Astrocyte of the cerebellum (primary cell): ENCODE measurements at regions not wholly inside any gene's neighbourhood (a gene's known extent, or its start where the extent isn't known, plus 50 kb on each side); places are given as distances from the start of the nearest gene placed in this dataset.

Experiments used
- DNase-seq: peaks from one replicate; pipeline ENCODE4 v3.0.0-alpha.2; 2011; ENCODE audit warnings: low read depth
- H3K4me3 ChIP-seq: 2 replicates; pipeline ENCODE4 v1.5.1; 2011; ENCODE audit warnings: mild to moderate bottlenecking, low read depth, low read length, moderate library complexity
- CTCF ChIP-seq: IDR thresholded peaks from 2 replicates; pipeline ENCODE4 v1.5.1; 2012; ENCODE audit warnings: low read length, low read depth, moderate library complexity, mild to moderate bottlenecking; ENCODE audit errors: missing control alignments
- in situ Hi-C: cut with HindIII; loops from 2 replicates; pipeline ENCODE4 v1.10.0; 2017; ENCODE audit warnings: low sequenced_read_pairs

- no peak for TF ChIP-seq CTCF
- no peak overlapping the region for H3K4me3 ChIP-seq
- DNase-seq, result no peak
- in situ Hi-C loops, result no loop called here
Observed at GRCh38 chr9:8088477-8088876, 288.9 kb upstream of the DMAC1 start.

- H3K4me3 ChIP-seq, result no peak overlapping the region
- no peak for DNase-seq
- TF ChIP-seq CTCF, result no peak
- in situ Hi-C loops, result no loop called here
Observed at GRCh38 chr9:8085986-8086385, 286.4 kb upstream of the DMAC1 start.

- H3K4me3 ChIP-seq, result no peak overlapping the region
- in situ Hi-C loops, result no loop called here
- DNase-seq, result no peak
- no peak for TF ChIP-seq CTCF
Observed at GRCh38 chr9:8078641-8079140, 279.1 kb upstream of the DMAC1 start.

- no peak for DNase-seq
- no peak overlapping the region for H3K4me3 ChIP-seq
- TF ChIP-seq CTCF, result no peak
- in situ Hi-C loops, result no loop called here
Observed at GRCh38 chr9:8074713-8075286, 275.2 kb upstream of the DMAC1 start.

GRCh38 chr9:8071445-8071798 is 271.8 kb upstream of the DMAC1 start:
- TF ChIP-seq CTCF, result no peak
- no peak for DNase-seq
- in situ Hi-C loops, result no loop called here
- H3K4me3 ChIP-seq, result no peak overlapping the region

GRCh38 chr9:8070779-8071444 is 271.3 kb upstream of the DMAC1 start:
- no peak for TF ChIP-seq CTCF
- DNase-seq, result no peak
- in situ Hi-C loops, result no loop called here
- H3K4me3 ChIP-seq, result no peak overlapping the region
